K562 (cell line): ENCODE measurements at regions not wholly inside any gene's neighbourhood (a gene's known extent, or its start where the extent isn't known, plus 50 kb on each side); places are given as distances from the start of the nearest gene placed in this dataset.

ENCODE experiments used
- ATAC-seq: fragments of 200-7000 bp; cut with Tn5 transposase; 3 replicates; pipeline ENCODE4 v1.9.1; 2020; ENCODE audit warnings: moderate library complexity
- BruUV-seq: library from RNA; stranded (reverse); fragments of 400-500 nt; replicated peaks from 2 replicates; lab custom pipeline; 2021; lab: Mats Ljungman, UMichigan
- CTCF ChIA-PET: fragments of 300-600 bp; formaldehyde crosslinking; extraction: SDS; loops from one replicate; lab custom pipeline; 2021; ENCODE audit warnings: low intra/inter-chr PET ratio; lab: Yijun Ruan, JAX
- POLR2A ChIA-PET: fragments of 300-600, 350-650 bp; sonication (Branson Sonifier 250); formaldehyde crosslinking; extraction: SDS; loops from one replicate; lab custom pipeline; 2021; ENCODE audit warnings: antibody characterized with exemption, inconsistent platforms; lab: Yijun Ruan, JAX
- DNase-seq, 4 experiments: peaks; one replicate each; pipeline versions ENCODE4 v3.0.0 to v3.0.0-alpha.2; 2011 to 2018; ENCODE audit warnings: low spot score in 3 of 4, mixed read lengths in 3 of 4; ENCODE audit errors: extremely low read depth in 1 of 4
- FAIRE-seq: peaks from 2 replicates; lab custom pipeline; 2011; peaks lifted over from hg19 to GRCh38; lab: Jason Lieb, UNC
- H2AFZ ChIP-seq: 2 replicates; pipeline ENCODE4 v1.6.0; 2011; ENCODE audit warnings: low read depth, low read length, control low read depth, inconsistent platforms
- H3K27ac ChIP-seq: fragments of 200-600 bp; 3 replicates; pipeline ENCODE4 v1.8.0; 2011; ENCODE audit warnings: low read depth, mild to moderate bottlenecking, control low read depth, inconsistent platforms, low read length, moderate library complexity, mixed read lengths; ENCODE audit errors: extremely low read depth
- H3K27me3 ChIP-seq, 2 experiments: fragments of 300-600 bp in 1 of 2; 2 replicates in 1 of 2; 3 replicates in 1 of 2; pipeline versions ENCODE4 v1.6.0 to v1.8.0; 2011; ENCODE audit warnings: inconsistent platforms in 2 of 2, low read length in 2 of 2, mild to moderate bottlenecking in 1 of 2, mixed read lengths in 1 of 2, moderate library complexity in 1 of 2; ENCODE audit not compliant: control insufficient read depth in 2 of 2, insufficient read depth in 2 of 2
- H3K36me3 ChIP-seq: fragments of 300-600 bp; 3 replicates; pipeline ENCODE4 v1.8.0; 2011; ENCODE audit warnings: mild to moderate bottlenecking, low read length, inconsistent platforms; ENCODE audit not compliant: control insufficient read depth, insufficient read depth
- H3K4me1 ChIP-seq, 2 experiments: fragments of 200-600 bp in 1 of 2; replicated peaks in 1 of 2; 2 replicates in 1 of 2; 3 replicates in 1 of 2; pipeline versions ENCODE4 v1.5.1 to v1.8.0; 2011; ENCODE audit warnings: inconsistent platforms in 2 of 2, low read length in 2 of 2, mild to moderate bottlenecking in 1 of 2, mixed read lengths in 1 of 2, moderate library complexity in 1 of 2; ENCODE audit not compliant: control insufficient read depth in 2 of 2, insufficient read depth in 2 of 2
- H3K4me2 ChIP-seq: 2 replicates; pipeline ENCODE4 v1.6.1; 2011; ENCODE audit warnings: low read length, control low read depth, inconsistent platforms, mixed read lengths; ENCODE audit not compliant: insufficient read depth
- H3K4me3 ChIP-seq: fragments of 200-600 bp; sonication (generic), shearing (Covaris generic); 2 replicates; pipeline ENCODE4 v1.5.1; 2016; ENCODE audit warnings: control low read depth, inconsistent platforms
- H3K79me2 ChIP-seq: fragments of 200-600 bp; 3 replicates; pipeline ENCODE4 v1.8.0; 2011; ENCODE audit warnings: low read length, inconsistent platforms; ENCODE audit not compliant: control insufficient read depth, insufficient read depth
- H3K9ac ChIP-seq, 2 experiments: 2 replicates each; pipeline versions ENCODE4 v1.6.0 to v1.6.1; 2011; ENCODE audit warnings: low read depth in 2 of 2, low read length in 2 of 2, control low read depth in 1 of 2, inconsistent platforms in 1 of 2, mild to moderate bottlenecking in 1 of 2, mixed read lengths in 1 of 2; ENCODE audit not compliant: insufficient read depth in 1 of 2
- H3K9me1 ChIP-seq: one replicate; pipeline ENCODE4 v1.6.0; 2011; ENCODE audit warnings: inconsistent platforms, mild to moderate bottlenecking, low read length, moderate library complexity; ENCODE audit not compliant: control insufficient read depth, insufficient read depth
- H3K9me3 ChIP-seq: replicated peaks from 2 replicates; pipeline ENCODE4 v1.5.1; 2011; ENCODE audit warnings: low read depth, low read length, inconsistent platforms; ENCODE audit not compliant: control insufficient read depth, insufficient read depth
- H4K20me1 ChIP-seq: replicated peaks from 2 replicates; pipeline ENCODE4 v1.6.1; 2011; ENCODE audit warnings: low read length, inconsistent platforms, mixed read lengths; ENCODE audit not compliant: control insufficient read depth, insufficient read depth
- ATF4 ChIP-seq: fragments of 450-650 bp; formaldehyde crosslinking; IDR thresholded peaks from 2 replicates; pipeline ENCODE4 v1.4.0; 2022; ENCODE audit warnings: mild to moderate bottlenecking, moderate library complexity
- BRD9 ChIP-seq: fragments of 450-650 bp; IDR thresholded peaks from 2 replicates; pipeline ENCODE4 v1.6.1; 2018; ENCODE audit warnings: low read depth; ENCODE audit not compliant: partially characterized antibody
- BRF2 ChIP-seq: IDR thresholded peaks from 3 replicates; pipeline ENCODE4 v1.6.1; 2011; ENCODE audit warnings: borderline replicate concordance, mild to moderate bottlenecking; ENCODE audit not compliant: insufficient read length, insufficient read depth
- DMBX1 ChIP-seq: fragments of 250-450 bp; sonication (Bioruptor Pico); IDR thresholded peaks from 2 replicates; pipeline ENCODE4 v1.8.0; 2022; ENCODE audit warnings: inconsistent platforms, mild to moderate bottlenecking, moderate library complexity, borderline replicate concordance
- EWSR1 ChIP-seq: fragments of 450-650 bp; IDR thresholded peaks from 2 replicates; pipeline ENCODE4 v1.6.1; 2018; ENCODE audit warnings: borderline replicate concordance, mild to moderate bottlenecking, low read depth, moderate library complexity; ENCODE audit not compliant: partially characterized antibody
- HMBOX1 ChIP-seq: sonication (generic); IDR thresholded peaks from 2 replicates; pipeline ENCODE4 v1.6.1; 2016
- MEF2D ChIP-seq: conservative IDR thresholded peaks from 2 replicates; pipeline ENCODE4 v1.6.1; 2016; ENCODE audit warnings: low read depth, missing genetic modification characterization, missing compliant biosample characterization
- MNT ChIP-seq, 2 experiments: fragments of 450-650 bp; conservative IDR thresholded peaks; 2 replicates each; pipeline ENCODE4 v1.6.1; 2017; ENCODE audit warnings: mild to moderate bottlenecking in 2 of 2, moderate library complexity in 2 of 2
- NCOA2 ChIP-seq, 2 experiments: fragments of 450-650 bp; IDR thresholded peaks; 2 replicates each; pipeline ENCODE4 v1.6.1; 2018; ENCODE audit warnings: mild to moderate bottlenecking in 2 of 2, moderate library complexity in 1 of 2; ENCODE audit not compliant: partially characterized antibody in 2 of 2
- POU5F1 ChIP-seq: fragments of 150-350 bp; IDR thresholded peaks from 2 replicates; pipeline ENCODE4 v1.6.1; 2014; ENCODE audit warnings: borderline replicate concordance, low read length, low read depth, mild to moderate bottlenecking; ENCODE audit not compliant: partially characterized antibody
- RFX5 ChIP-seq: IDR thresholded peaks from 2 replicates; pipeline ENCODE4 v1.6.1; 2011; ENCODE audit warnings: low read depth, mild to moderate bottlenecking, improper control_type of control experiment, low read length
- THAP12 ChIP-seq: fragments of 250-450 bp; sonication (Bioruptor Pico); IDR thresholded peaks from 2 replicates; pipeline ENCODE4 v1.9.0; 2021; ENCODE audit warnings: mild to moderate bottlenecking, inconsistent platforms
- ZNF143 ChIP-seq: sonication (generic); formaldehyde crosslinking; IDR thresholded peaks from 2 replicates; pipeline ENCODE4 v1.9.0; 2022; ENCODE audit warnings: mild to moderate bottlenecking, missing genetic modification reagents
- WGBS: fragments of 100-300 bp; shearing (Covaris generic); methylation state at CpG from one replicate; pipeline ENCODE4 v1.1.6; 2016; ENCODE audit warnings: low coverage, mixed read lengths; ENCODE audit not compliant: insufficient coverage; ENCODE audit errors: missing lambda C conversion rate; 5-methylcytosine and 5-hydroxymethylcytosine counted together
- in situ Hi-C: fragments of 300-500 bp; cut with MboI; formaldehyde crosslinking; loops from 4 replicates; pipeline ENCODE4 v1.15.0; 2018; ENCODE audit warnings: inconsistent platforms, mixed read lengths
- intact Hi-C: fragments of 100-400 bp; cut with micrococcal nuclease; formaldehyde crosslinking; loops from 2 replicates; pipeline ENCODE4 v1.14.2; 2022

GRCh38 chr17:62194401-62194800 lies 129.3 kb upstream of the MED13 start:
- Histone ChIP-seq H4K20me1 (no peaks in the 10 kb centered on the region), H3K9me3 (no peaks in the 10 kb centered on the region), H3K9me1 (peaks cover 4% of the 10 kb centered on the region), H3K79me2 (no peaks in the 10 kb centered on the region), H3K4me1 (peaks cover 0 to 8% of the 10 kb centered on the region in 2 experiments; a peak in 4 of 5 replicates), H3K36me3 (no peaks in the 10 kb centered on the region), H3K4me3 (no peak overlapping the region), H3K4me2 (no peak overlapping the region), H3K27ac (no peak overlapping the region), H3K9ac (no peak overlapping the region), H3K27me3 (no peaks in the 10 kb centered on the region), H2AFZ (no peak overlapping the region)
- BruUV-seq, result no TSS peak
- no peak for ATAC-seq
- intact Hi-C loops, result no loop called here
- TF ChIP-seq BRF2 (no peak), DMBX1 (CRISPR knock-in tag) (no peak), HMBOX1 (no peak), RFX5 (no peak), BRD9 (no peak), MNT (conservative IDR thresholded peaks at IDR 0.05) (no peak), THAP12 (CRISPR knock-in tag) (no peak), ZNF143 (CRISPR knock-in tag) (no peak), EWSR1 (no peak), ATF4 (no peak), MEF2D (tag) (no peak), POU5F1 (no peak), NCOA2 (IDR thresholded peaks at IDR 0.05; ENCODE audit: partially characterized antibody in 2 of 2) (no peak)
- no peak for FAIRE-seq
- CTCF ChIA-PET, result no interaction called here
- in situ Hi-C loops, result no loop called here
- POLR2A ChIA-PET, result no interaction called here
- 54% methylated on average over 4 of the region's 4 CpGs for WGBS
- DNase-seq, result no peak
